ENCODE measurements at regions not wholly inside any gene's neighbourhood (a gene's known extent, or its start where the extent isn't known, plus 50 kb on each side); places are given as distances from the start of the nearest gene placed in this dataset.
"Not testable (repeated sequence)": the region's sequence is repeated elsewhere in the genome, so short reads cannot be mapped to it uniquely, and the experiment has no call there.

DNA sequence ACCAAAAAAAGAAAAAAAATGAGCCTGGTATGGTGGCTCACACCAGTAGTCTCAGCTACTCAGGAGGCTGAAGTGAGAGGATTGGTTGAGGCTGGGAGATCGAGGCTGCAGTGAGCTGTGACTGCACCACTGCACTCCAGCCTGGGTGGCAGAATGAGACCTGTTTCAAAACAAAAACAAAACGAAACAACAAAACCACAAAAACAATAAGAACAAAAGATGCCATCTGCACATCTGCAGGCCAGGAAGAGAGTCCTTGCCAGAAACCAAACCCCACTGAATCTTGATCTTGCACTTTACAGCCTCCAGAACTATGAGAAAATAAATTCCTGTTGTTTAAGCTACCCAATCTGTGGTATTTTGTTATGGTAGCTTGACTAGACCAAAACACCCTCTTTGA lies 207.7 kb downstream of the YTHDC2 start:
- DNase-seq (ENCODE audit: low spot score): no peak

DNA sequence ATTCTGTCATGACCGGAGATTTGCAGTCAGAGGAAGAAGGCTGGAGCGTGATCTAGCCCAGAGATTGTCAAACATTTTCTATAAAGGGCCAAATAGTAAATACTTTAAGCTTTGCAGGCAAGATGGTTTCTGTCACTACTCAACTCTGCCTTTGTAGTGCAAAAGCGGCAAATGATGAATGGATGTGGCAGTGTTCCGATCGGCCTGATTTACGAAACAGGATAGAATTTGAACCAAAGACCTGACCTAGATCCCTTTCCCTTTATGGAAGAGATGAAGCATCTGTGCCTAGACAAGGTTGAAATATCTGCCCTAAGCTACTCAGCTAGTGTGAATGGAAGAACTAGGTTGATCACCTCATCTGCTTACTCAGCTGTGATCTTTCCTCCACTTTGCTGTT lies 209.5 kb downstream of the YTHDC2 start:
- no peak for DNase-seq (ENCODE audit: low spot score)

DNA sequence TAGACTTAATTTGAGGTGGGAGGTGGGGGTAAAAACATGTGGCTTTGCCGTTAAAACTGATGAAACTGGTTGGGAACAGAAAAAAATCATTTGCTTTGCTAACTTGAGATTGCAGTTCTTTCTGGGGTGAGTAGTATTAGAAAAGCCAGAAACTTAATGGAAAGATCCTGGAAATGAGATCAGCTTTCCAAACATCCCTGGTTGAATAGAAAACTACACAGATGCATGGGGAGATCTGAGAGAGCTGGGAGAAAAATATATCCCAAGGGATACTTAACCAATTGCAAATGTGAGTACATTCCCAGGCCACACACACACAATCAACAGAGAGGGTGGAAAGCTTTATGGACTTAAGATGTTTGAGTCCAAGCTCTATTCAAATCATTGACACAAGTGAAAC lies 222.3 kb downstream of the YTHDC2 start:
- DNase-seq (ENCODE audit: low spot score): no peak

DNA sequence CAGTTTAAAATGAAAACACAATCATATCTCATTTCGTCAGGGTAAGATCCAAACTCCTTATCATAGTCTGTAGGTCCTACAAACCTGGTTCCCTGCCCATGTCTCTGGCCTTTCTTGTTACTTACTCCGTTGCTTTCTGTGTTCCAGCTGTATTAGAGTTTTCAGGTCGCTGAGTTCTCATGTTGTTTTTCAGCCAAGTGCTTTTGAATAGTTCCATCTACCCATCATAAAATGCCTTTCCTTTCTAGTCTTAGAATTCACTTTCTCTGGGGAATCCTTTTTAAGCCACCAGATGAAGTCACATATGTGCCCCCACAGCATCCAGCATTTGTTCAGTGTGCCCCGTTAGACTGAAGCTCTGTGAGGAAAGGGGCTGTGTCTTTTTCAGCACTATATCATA lies 228.7 kb downstream of the YTHDC2 start:
- no peak for DNase-seq (ENCODE audit: low spot score)

DNA sequence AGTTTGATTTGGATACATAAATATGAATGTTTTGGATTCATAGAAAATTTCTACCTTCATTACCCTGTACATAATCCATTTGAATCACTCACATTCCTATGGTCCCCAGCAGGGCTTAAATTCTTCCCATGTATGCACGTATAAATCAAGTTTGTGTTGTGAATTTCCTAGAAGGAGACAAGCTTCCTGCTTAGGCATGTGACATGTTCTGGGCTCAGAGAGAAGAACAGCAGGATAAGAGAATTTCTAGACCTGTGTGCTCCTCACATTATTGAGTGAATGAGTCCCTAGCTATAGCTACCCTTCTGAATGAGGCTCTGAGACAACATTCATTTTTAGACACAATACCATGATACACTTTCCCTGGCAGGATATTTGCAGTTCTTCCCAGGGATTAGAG lies 229.1 kb downstream of the YTHDC2 start:
- DNase-seq (ENCODE audit: low spot score): no peak

DNA sequence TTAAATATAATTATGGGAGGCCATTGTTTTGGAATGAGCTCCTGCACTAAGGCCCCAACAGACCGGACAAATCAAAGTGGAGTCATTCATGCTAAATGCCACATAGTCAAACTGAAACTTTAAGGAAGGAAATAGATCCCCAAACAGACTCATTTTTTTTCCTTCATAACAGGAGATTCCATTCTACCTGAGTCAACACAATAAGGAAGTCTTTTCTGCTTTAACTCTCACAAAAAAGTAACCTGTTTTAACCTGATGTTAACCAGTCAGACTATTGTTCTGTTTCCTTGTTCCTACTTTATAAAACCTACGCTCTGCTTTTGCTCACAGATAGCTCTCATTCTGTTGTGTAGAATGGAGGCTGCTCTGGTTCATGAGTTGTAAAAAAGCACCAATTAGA lies 234.9 kb downstream of the YTHDC2 start:
- no peak for DNase-seq (ENCODE audit: low spot score)

DNA sequence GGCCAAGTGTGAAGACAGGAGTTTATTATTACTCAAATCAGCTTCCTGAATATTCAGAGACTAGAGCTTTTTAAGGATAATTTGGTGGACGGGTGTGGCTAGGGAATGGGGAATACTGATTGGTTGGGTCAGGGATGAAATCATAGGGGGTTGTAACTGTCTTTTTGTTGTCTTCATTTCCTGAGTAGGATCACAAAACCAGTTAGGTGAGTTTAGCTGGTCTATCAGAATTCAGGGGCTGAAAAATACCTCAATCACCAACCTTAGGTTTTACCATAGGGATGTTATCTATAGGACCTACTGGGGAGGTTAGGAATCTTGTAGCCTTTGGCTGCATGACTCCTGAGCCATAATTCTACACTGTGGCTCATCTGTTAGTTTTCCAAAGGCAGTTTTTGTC lies 235.8 kb downstream of the YTHDC2 start:
- no peak for DNase-seq (ENCODE audit: low spot score)

DNA sequence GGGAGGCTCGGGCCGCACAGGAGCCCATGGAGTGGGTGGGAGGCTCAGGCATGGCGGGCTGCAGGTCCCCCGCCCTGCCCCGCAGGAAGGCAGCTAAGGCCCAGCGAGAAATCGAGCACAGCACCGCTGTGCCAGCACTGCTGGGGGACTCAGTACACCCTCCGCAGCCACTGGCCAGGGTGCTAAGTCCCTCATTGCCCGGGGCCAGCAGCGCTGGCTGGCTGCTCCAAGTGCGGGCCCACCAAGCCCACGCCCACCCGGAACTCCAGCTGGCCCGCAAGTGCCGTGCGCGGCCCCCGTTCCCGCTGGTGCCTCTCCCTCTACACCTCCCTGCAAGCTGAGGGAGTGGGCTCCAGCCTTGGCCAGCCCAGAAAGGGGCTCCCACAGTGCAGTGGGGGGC lies 239.7 kb downstream of the YTHDC2 start:
- DNase-seq (ENCODE audit: low spot score): not testable (repeated sequence)

DNA sequence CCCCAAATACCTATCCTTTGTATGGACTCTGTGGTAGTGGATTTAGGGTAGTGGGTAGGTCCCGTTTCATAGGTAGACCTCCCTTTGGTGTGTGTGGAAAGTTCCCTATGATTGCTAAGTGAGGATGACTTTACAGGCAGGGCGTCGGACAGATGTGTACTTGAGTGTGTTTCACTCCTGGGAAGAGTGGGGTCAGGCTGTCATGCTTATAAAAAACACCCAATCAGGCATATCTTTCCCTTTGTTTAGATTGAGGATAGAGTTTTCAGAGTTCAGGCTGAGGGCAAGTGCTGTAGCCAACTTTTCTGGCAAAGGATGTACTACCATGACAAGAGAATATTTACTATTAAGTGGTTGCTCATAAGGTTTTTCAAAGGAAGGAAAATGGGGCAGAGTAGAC lies 242.0 kb downstream of the YTHDC2 start:
- no peak for DNase-seq (ENCODE audit: low spot score)

DNA sequence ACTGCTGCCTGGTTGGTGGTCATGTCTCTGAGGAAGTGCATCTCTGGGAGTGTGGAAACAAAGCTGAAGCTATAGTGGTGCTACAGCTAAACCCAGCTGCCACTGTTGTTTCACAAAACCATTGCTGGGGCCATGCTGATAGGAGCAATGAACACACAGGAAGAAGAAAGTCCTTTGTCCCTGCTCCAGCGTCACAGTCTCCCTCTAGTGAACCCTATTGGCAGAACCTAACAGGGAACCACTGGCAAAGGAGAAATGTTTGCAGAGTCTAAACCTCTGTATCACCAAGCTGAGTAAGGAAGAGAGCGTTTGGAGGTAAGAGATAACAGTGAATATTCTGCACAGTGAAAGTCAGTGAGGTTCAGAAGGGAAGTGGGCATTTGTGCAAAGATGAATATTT lies 244.0 kb downstream of the YTHDC2 start:
- DNase-seq (ENCODE audit: low spot score): no peak

DNA sequence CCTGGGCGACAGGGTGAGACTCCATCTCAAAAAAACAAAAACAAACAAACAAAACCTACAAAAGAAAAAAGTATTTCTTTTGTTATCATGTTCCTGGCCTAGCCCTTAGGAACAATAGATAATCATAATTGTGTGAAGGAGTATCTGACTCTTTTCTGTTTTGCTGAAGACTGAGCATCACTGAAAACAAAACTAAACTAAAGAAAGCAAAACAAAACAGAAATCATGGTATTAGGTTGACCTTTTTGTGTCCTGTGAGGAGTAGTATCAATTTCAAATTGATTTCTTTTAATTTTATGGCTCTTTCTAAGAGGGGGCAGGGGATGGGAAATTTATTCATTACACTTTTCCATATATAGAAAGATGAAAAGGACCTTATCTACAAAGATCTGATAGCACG lies 246.0 kb downstream of the YTHDC2 start:
- no peak for DNase-seq (ENCODE audit: low spot score)

DNA sequence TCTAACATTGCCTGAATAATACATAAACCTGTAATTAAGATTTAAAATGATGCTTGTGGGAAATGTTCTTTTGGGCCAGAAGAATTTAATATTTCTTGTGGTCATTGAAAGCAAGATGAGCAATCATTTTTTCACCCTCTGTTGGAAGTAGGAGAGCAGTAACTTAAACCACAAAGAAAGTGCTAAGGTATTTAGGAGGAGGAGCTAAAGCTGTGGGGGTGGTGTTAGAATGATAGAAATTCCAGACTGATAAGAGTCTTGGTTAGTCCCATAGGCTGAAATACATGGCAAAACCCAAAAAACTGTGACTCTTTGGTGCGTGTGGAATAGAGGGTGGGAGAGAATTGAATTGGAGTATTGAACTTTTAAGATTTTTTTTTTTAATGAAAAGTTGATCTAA lies 247.0 kb downstream of the YTHDC2 start:
- DNase-seq (ENCODE audit: low spot score): no peak

DNA sequence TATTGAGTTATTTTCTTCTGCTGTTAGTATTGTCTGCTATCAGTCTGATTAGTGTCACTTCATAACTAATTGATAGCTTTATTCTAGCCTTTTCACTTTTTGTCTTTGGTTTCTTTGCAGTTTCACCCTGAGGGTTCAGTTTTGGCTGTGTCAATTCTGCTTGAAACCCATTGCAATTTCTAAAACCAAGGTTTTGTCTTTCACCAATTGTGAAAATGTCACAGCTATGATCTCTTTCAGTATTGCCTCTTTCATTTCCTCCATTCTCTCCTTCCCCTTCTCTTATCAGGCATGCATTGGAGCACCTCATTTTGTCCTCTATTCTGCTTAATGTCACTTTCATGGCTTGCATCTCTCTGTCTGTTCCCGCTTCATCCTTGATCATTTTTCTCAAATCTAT lies 248.1 kb downstream of the YTHDC2 start:
- no peak for DNase-seq (ENCODE audit: low spot score)

DNA sequence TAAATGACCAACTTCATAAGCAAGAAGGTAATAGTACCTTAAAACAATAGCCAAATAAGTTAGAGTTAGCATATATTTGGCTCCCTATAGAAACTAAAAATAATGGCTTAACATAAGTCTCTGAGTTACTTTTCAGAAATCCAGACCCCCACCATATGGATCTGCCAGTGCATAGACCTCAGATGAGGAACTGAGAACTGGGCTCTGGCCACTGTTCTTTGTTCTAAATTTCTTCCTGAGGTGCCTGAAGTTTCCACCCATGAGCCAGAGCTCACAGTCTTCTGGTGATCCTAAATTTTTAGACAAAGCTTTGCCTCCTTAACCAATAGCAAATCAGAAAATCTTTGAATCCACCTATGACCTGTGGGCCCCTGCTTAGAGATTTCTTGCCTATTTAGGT lies 250.9 kb downstream of the YTHDC2 start:
- DNase-seq (ENCODE audit: low spot score): no peak

DNA sequence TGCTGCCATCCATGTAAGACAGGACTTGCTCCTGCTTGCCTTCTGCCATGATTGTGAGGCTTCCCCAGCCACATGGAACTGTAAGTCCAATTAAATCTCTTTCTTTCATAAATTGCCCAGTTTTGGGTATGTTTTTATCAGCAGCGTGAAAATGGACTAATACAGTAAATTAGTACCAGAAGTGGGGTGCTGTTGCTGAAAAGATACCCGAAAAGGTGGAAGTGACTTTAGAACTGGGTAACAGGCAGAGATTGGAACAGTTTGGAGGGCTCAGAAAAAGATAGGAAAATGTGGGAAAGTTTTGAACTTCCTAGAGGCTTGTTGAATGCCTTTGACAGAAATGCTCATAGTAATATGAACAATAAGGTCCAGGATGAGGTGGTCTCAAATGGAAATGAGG lies 253.3 kb downstream of the YTHDC2 start:
- not testable (repeated sequence) for DNase-seq (ENCODE audit: low spot score)

DNA sequence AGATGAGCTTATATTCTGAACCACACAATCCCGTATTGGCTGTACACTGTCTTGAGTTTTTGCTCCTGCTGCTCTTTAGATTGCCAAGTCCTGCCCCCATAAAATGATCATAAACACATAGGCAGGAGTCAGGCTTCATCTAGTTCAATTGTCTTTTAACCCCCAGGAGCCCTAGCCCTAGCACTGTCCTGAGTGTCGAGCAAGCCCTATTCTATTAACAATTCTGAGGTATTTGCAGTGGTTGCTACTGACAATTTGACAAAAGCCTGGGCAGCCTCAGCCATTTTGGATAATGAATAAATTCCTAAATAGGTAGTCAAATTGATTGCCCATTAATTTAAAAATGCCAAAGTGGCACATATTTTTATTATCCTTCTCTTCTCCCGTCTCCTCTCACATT lies 257.2 kb downstream of the YTHDC2 start:
- DNase-seq (ENCODE audit: low spot score): no peak

DNA sequence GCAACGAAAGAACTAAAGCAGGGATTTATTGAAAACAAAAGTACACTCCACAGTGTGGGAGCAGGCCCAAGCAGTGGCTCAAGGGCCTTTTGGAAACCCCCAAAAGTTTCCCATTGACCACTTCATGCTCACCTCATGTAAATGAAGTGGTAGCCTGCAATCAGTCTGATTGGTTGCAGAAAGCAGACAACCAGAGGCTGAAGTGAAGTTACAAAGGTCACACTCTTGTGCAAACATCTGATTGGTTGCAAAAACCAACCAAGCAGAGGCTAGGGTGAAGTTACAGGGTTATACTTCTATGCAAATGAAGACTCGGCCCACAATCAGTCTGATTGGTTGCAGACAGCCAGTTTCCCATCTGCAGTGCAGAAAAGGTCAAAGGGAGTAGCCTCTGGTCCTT lies 258.0 kb downstream of the YTHDC2 start:
- no peak for DNase-seq (ENCODE audit: low spot score)

DNA sequence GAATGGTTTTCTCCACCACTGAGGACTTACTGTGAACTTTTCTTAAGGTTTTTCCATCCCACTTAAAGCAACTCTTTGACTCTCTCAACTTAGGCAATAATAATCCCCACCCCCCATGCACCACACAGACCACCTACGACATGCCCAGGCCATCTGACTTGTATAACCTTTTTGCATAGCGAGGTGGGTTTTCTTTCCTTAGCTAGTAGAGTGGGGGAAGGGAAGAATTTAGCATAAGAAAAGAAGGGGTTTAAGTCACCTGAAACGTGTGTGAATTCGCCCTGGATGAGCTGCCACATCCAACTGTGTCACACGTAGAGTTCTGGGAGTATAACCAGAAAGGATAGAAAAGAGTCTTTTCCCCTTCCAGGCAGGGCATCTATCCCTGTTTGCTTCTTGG lies 262.7 kb downstream of the YTHDC2 start:
- no peak for DNase-seq (ENCODE audit: low spot score)

DNA sequence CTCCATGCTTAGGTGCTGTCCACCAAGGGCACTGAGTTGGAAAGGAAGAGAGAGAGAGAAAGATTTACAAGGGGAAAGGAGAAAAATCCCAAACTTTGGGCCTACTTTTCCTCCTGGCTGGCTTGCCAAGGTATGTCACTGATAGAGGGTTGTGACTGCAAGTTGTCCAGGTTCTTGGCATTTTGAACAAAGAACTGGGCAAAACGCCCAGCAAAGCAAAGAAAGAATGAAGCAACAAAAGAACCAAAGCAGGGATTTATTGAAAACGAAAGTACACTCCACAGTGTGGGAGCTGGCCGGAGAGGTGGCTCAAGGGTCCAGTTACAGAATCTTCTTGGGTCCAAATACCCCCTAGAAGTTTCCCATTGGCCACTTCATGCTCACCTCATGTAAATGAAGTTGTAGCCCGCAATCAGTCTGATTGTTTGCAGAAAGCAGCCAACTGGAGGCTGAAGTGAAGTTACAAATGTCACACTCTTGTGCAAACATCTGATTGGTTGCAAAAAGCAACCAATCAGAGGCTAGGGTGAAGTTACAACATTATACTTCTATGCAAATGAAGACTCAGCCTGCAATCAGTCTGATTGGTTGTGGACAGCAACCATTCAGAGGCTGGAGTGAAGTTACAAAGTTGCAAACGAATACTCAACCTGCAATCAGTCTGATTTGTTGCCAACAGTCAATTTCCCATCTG lies 263.5 kb downstream of the YTHDC2 start:
- DNase-seq (ENCODE audit: low spot score): no peak

DNA sequence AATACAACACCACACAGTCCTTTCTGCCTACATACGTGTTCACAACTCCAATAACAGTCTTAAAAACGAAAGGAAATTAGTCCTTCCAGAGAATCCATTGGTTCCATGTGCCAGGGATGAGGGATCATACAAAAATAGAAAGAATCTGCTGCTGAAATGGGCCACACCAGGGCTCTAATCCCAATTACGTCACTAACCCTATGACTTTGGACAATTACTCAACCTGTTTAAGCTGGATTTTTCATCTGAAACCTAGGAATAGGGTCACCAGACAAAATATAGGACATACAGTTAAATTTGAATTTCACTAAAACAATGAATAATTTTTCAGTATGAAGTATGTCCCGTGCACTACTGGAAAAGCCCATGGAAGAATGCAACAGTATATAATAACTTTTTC lies 264.7 kb downstream of the YTHDC2 start:
- DNase-seq (ENCODE audit: low spot score): no peak

DNA sequence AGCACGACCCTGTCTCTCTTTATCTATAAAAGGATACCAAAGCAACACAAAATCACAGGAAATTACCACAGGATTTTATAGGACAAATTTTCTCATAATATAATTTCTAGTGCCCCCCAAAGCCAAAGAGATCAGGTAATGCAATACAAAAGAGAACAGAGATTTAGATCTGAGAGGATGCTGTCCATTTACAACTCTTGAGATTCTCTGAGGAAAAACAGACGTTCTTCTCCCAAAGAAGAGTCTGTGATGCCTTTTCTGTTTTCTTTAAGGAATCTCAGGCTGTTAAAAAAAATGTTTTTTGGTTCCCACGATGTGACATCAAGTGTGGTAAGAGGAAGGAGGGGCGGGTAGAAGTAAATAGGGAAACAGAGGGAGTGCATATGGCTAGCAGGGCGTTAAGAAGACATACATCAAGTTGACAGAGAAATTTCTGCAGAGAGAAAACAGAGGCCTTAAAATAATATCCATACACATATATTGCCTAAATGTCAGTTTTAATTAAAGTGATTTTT lies 274.7 kb downstream of the YTHDC2 start:
- no peak for DNase-seq (ENCODE audit: low spot score)

DNA sequence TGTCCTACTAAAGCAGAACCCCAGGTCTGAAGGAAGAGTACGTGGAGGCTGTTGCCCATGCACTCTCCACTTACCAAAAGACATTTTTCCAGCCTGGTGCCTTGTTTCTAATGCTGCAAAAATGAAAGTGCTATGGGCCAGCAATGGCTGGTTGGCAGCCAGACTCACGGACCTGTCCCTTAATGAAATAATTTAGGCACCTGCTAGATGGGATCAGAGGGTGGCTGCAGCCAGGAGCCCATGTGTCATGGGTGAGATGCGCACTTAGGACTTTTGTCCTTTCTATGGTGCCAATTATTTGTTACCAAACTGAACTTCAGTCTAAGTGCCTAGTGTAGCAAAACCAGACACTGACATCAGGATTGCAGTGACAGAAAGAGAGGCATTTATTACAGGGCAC lies 276.3 kb downstream of the YTHDC2 start:
- DNase-seq (ENCODE audit: low spot score): no peak

DNA sequence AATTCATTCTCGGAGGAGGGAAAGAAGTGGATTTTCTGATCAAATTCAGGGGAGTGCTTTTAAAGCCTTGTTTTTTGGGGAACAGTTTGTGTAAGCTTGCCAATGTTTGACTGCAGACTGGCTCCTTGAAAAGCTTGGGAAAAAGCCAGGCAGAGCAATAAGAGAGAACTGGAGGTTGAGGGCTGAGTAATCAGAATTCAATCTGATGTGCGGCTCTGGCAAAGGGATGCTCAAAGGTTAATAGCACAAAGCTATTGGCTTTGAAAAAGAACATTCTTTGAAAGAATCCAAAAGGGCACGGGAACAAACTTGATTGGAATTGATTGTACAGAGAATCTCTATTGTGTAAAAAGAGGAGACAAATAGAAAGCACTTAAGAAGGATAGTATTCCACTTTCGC lies 279.3 kb downstream of the YTHDC2 start:
- DNase-seq (ENCODE audit: low spot score): no peak

DNA sequence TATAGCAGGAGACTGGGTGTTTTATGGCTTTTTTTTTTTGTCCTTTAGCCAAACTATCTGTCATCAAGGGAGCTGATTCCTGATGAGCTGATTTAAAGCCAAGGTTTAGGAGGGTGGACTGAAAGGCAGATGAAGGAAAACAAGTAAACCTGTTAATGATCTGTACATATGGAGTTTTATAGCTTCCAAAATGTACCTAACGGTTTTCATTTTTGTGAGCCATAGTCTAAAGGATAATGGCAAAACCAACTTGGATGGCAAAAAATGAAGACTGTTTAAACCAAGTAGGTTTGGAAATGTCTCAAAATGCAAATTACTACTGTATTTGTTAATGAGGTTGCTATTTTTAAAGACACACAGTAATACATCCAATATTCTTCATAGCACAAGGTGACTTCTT lies 281.5 kb downstream of the YTHDC2 start:
- no peak for DNase-seq (ENCODE audit: low spot score)

DNA sequence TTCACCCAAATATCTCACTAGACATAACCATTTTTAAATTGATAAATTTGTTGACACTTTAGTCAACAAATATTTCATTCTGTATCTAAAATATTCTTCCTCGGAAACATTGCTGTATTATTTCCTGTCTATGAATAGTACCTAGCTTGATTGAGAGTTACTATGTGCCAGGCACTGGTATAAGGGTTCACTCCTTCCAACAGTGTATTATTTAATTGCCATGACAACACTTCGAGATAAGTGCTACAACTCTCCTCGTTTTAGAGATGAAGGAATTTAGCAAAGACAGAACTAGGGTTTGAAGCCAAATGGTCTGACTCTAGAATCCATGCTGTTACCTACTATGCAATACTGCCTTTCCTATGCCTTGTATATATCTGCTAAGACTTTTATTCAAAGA lies 287.2 kb downstream of the YTHDC2 start:
- no peak for DNase-seq (ENCODE audit: low spot score)
